HepG2 (cell line): ENCODE measurements at regions not wholly inside any gene's neighbourhood (a gene's known extent, or its start where the extent isn't known, plus 50 kb on each side); places are given as distances from the start of the nearest gene placed in this dataset.

ENCODE experiments used
- GABPA ChIP-seq, 2 experiments: IDR thresholded peaks; 2 replicates each; pipeline ENCODE4 v1.6.1; 2011 to 2016; ENCODE audit warnings: low read depth in 2 of 2, low read length in 1 of 2, missing biosample characterization in 1 of 2, missing genetic modification characterization in 1 of 2
- GATAD2A ChIP-seq: IDR thresholded peaks from 2 replicates; pipeline ENCODE4 v1.6.1; 2016
- TCF12 ChIP-seq, 2 experiments: fragments of 450-650 bp in 1 of 2; sonication (generic) in 1 of 2; formaldehyde crosslinking in 1 of 2; IDR thresholded peaks; 2 replicates each; pipeline versions ENCODE4 v1.6.1 to v1.8.0; 2017 to 2022; ENCODE audit warnings: antibody characterized with exemption in 1 of 2, mild to moderate bottlenecking in 1 of 2, missing genetic modification reagents in 1 of 2, moderate library complexity in 1 of 2
- ZNF292 ChIP-seq: sonication (generic); formaldehyde crosslinking; IDR thresholded peaks from 2 replicates; pipeline ENCODE4 v1.8.1; 2022; ENCODE audit warnings: mild to moderate bottlenecking, low read depth, missing genetic modification reagents, borderline replicate concordance

GRCh38 chr9:78682216-78682615 lies 385.3 kb downstream of the PSAT1 start:
- TF ChIP-seq GATAD2A (CRISPR knock-in tag) (no peak), ZNF292 (no peak), GABPA (IDR thresholded peaks at IDR 0.05; ENCODE audit: low read depth, low read length) (no peak), GABPA (CRISPR knock-in tag; IDR thresholded peaks at IDR 0.05; ENCODE audit: low read depth) (no peak), TCF12 (IDR thresholded peaks at IDR 0.05) (no peak), TCF12 (CRISPR knock-in tag; IDR thresholded peaks at IDR 0.05) (no peak)
